OCI-LY7 (cell line): ENCODE measurements at regions not wholly inside any gene's neighbourhood (a gene's known extent, or its start where the extent isn't known, plus 50 kb on each side); places are given as distances from the start of the nearest gene placed in this dataset.

Source experiments
- BruUV-seq: library from RNA; stranded (reverse); fragments of 400-500 nt; replicated peaks from 2 replicates; lab custom pipeline; 2021; lab: Mats Ljungman, UMichigan
- CTCF ChIA-PET: fragments of 300-600 bp; sonication (Branson Sonifier 250); formaldehyde crosslinking; loops from one replicate; lab custom pipeline; 2022; ENCODE audit warnings: antibody characterized with exemption; ENCODE audit not compliant: unreplicated experiment; lab: Charles Lee
- POLR2A ChIA-PET: fragments of 300-600 bp; sonication (Branson Sonifier 250); formaldehyde crosslinking; loops from one replicate; lab custom pipeline; 2022; ENCODE audit warnings: antibody characterized with exemption; lab: Charles Lee
- DNase-seq: peaks from one replicate; pipeline ENCODE4 v3.0.0-alpha.2; 2015; ENCODE audit warnings: low spot score
- H2AFZ ChIP-seq: fragments of 200-600 bp; sonication (generic), shearing (Covaris generic); 2 replicates; pipeline ENCODE4 v1.6.1; 2014; ENCODE audit warnings: mild to moderate bottlenecking, antibody characterized with exemption, low read length, moderate library complexity
- H3K27ac ChIP-seq: fragments of 200-600 bp; sonication (generic); 2 replicates; pipeline ENCODE4 v1.5.1; 2014; ENCODE audit warnings: mixed run types, low read depth, mild to moderate bottlenecking, moderate library complexity, low read length, inconsistent platforms; ENCODE audit not compliant: poor library complexity, severe bottlenecking
- H3K36me3 ChIP-seq: fragments of 200-600 bp; sonication (generic); 2 replicates; pipeline ENCODE4 v1.6.1; 2014; ENCODE audit warnings: mild to moderate bottlenecking, antibody characterized with exemption, low read length, moderate library complexity, mixed read lengths; ENCODE audit not compliant: insufficient read depth
- H3K4me1 ChIP-seq: fragments of 200-600 bp; sonication (generic); 2 replicates; pipeline ENCODE4 v1.5.1; 2014; ENCODE audit warnings: mild to moderate bottlenecking, low read length; ENCODE audit not compliant: insufficient read depth, poor library complexity, severe bottlenecking
- H3K4me2 ChIP-seq: fragments of 200-600 bp; sonication (generic); 2 replicates; pipeline ENCODE4 v1.6.1; 2014; ENCODE audit warnings: mild to moderate bottlenecking, low read length
- H3K4me3 ChIP-seq: fragments of 200-600 bp; sonication (generic); 2 replicates; pipeline ENCODE4 v1.5.1; 2014; ENCODE audit warnings: mild to moderate bottlenecking, low read depth, low read length; ENCODE audit not compliant: poor library complexity, severe bottlenecking
- H3K79me2 ChIP-seq: fragments of 200-600 bp; sonication (generic); 2 replicates; pipeline ENCODE4 v1.6.1; 2016; ENCODE audit warnings: low read depth, mild to moderate bottlenecking, low read length, moderate library complexity, mixed read lengths; ENCODE audit not compliant: insufficient read depth
- H3K9me2 ChIP-seq: fragments of 200-600 bp; sonication (generic); 2 replicates; pipeline ENCODE4 v1.6.1; 2016; ENCODE audit warnings: mild to moderate bottlenecking, low read length, mixed read lengths; ENCODE audit not compliant: insufficient read depth
- H3K9me3 ChIP-seq: fragments of 200-600 bp; sonication (generic); 2 replicates; pipeline ENCODE4 v1.6.1; 2014; ENCODE audit warnings: mild to moderate bottlenecking, mixed run types, low read length, mixed read lengths
- H4K20me1 ChIP-seq: fragments of 200-600 bp; sonication (generic); 2 replicates; pipeline ENCODE4 v1.6.1; 2014; ENCODE audit warnings: mild to moderate bottlenecking, antibody characterized with exemption, low read length, moderate library complexity, mixed read lengths; ENCODE audit not compliant: insufficient read depth
- CTCF ChIP-seq: fragments of 200-600 bp; sonication (generic); conservative IDR thresholded peaks from 2 replicates; pipeline ENCODE4 v1.5.1; 2014; ENCODE audit warnings: mild to moderate bottlenecking, antibody characterized with exemption, low read length, moderate library complexity, mixed read lengths
- EZH2phosphoT487 ChIP-seq: fragments of 200-600 bp; sonication (generic); IDR thresholded peaks from 2 replicates; pipeline ENCODE4 v1.6.1; 2018; ENCODE audit warnings: low read depth, borderline replicate concordance, mild to moderate bottlenecking, mixed run types, antibody characterized with exemption, low read length, moderate library complexity, mixed read lengths
- intact Hi-C: fragments of 100-400 bp; cut with micrococcal nuclease; formaldehyde crosslinking; loops from one replicate; pipeline ENCODE4 v1.10.0; 2022; ENCODE audit not compliant: unreplicated experiment

GRCh38 chr11:23948851-23949250 lies 548.0 kb upstream of the LUZP2 start:
- no peaks in the 10 kb centered on the region for H4K20me1 ChIP-seq
- H3K4me2 ChIP-seq = no peak overlapping the region
- H3K27ac ChIP-seq = no peak overlapping the region
- no peak overlapping the region for H3K4me3 ChIP-seq
- ChIA-PET CTCF (no interaction called here), POLR2A (no interaction called here)
- no peaks in the 10 kb centered on the region for H3K4me1 ChIP-seq
- no peaks in the 10 kb centered on the region for H3K9me3 ChIP-seq
- no peak overlapping the region for H2AFZ ChIP-seq
- H3K9me2 ChIP-seq = no peaks in the 10 kb centered on the region
- DNase-seq = no peak
- no peak for TF ChIP-seq CTCF
- no peak for TF ChIP-seq EZH2phosphoT487
- no TSS peak for BruUV-seq
- H3K79me2 ChIP-seq = no peaks in the 10 kb centered on the region
- intact Hi-C loops = no loop called here
- no peaks in the 10 kb centered on the region for H3K36me3 ChIP-seq

GRCh38 chr11:23953951-23954710 lies 542.7 kb upstream of the LUZP2 start:
- Histone ChIP-seq H2AFZ (no peak overlapping the region), H3K36me3 (no peaks in the 10 kb centered on the region), H3K4me3 (no peak overlapping the region), H3K4me1 (no peaks in the 10 kb centered on the region), H3K9me2 (no peaks in the 10 kb centered on the region), H4K20me1 (no peaks in the 10 kb centered on the region), H3K9me3 (no peaks in the 10 kb centered on the region), H3K79me2 (no peaks in the 10 kb centered on the region), H3K4me2 (no peak overlapping the region), H3K27ac (no peak overlapping the region)
- POLR2A ChIA-PET = interaction anchor here (0.7 kb wide), 1 partner anchor 680 kb away, joined by 3 read pairs; no protein-coding TSS in a partner anchor
- intact Hi-C loops = no loop called here
- DNase-seq = no peak
- TF ChIP-seq EZH2phosphoT487 (no peak), CTCF (no peak)
- no TSS peak for BruUV-seq
- CTCF ChIA-PET = no interaction called here

GRCh38 chr11:23954730-23955129 lies 542.1 kb upstream of the LUZP2 start:
- ChIA-PET POLR2A (interaction anchor here (0.7 kb wide), 1 partner anchor 680 kb away, joined by 3 read pairs; no protein-coding TSS in a partner anchor), CTCF (no interaction called here)
- DNase-seq = no peak
- BruUV-seq = no TSS peak
- no peak overlapping the region for H3K4me3 ChIP-seq
- no peaks in the 10 kb centered on the region for H3K9me3 ChIP-seq
- TF ChIP-seq CTCF (no peak), EZH2phosphoT487 (no peak)
- no peaks in the 10 kb centered on the region for H4K20me1 ChIP-seq
- H3K4me1 ChIP-seq = no peaks in the 10 kb centered on the region
- no peak overlapping the region for H2AFZ ChIP-seq
- H3K79me2 ChIP-seq = no peaks in the 10 kb centered on the region
- H3K36me3 ChIP-seq = no peaks in the 10 kb centered on the region
- no peaks in the 10 kb centered on the region for H3K9me2 ChIP-seq
- H3K27ac ChIP-seq = no peak overlapping the region
- no peak overlapping the region for H3K4me2 ChIP-seq
- intact Hi-C loops = no loop called here
